Activated T-helper 2 cell treated with anti-CD3 and anti-CD28 coated beads, Interferon-gamma antibody, Interleukin-2, Interleukin-4, amounts not matched to agents 10 μg/mL and 5 μg/mL and 100 μg/mL, durations not matched to agents 14 hours and 24 hours and 36 hours (primary cell): ENCODE measurements at regions not wholly inside any gene's neighbourhood (a gene's known extent, or its start where the extent isn't known, plus 50 kb on each side); places are given as distances from the start of the nearest gene placed in this dataset.

ENCODE experiments used
- DNase-seq: peaks from one replicate; pipeline ENCODE4 v3.0.0; 2021; ENCODE audit warnings: low spot score
- H3K27ac Mint-ChIP-seq: one replicate; pipeline ENCODE4 v1.8.0; 2021; ENCODE audit warnings: mixed read lengths
- H3K27me3 Mint-ChIP-seq: one replicate; pipeline ENCODE4 v1.8.0; 2021; ENCODE audit warnings: low read depth, mixed read lengths
- H3K36me3 Mint-ChIP-seq: one replicate; pipeline ENCODE4 v1.8.0; 2021; ENCODE audit warnings: low read depth, mixed read lengths
- H3K4me1 Mint-ChIP-seq: one replicate; pipeline ENCODE4 v1.8.0; 2021; ENCODE audit warnings: low read depth, mixed read lengths
- H3K4me3 Mint-ChIP-seq: one replicate; pipeline ENCODE4 v1.8.0; 2021; ENCODE audit warnings: low read depth, mild to moderate bottlenecking, moderate library complexity, mixed read lengths
- H3K9me3 Mint-ChIP-seq: one replicate; pipeline ENCODE4 v1.8.0; 2021; ENCODE audit warnings: mixed read lengths
- intact Hi-C: fragments of 100-400 bp; cut with micrococcal nuclease; formaldehyde crosslinking; loops from one replicate; pipeline ENCODE4 v1.15.1; 2023

DNA sequence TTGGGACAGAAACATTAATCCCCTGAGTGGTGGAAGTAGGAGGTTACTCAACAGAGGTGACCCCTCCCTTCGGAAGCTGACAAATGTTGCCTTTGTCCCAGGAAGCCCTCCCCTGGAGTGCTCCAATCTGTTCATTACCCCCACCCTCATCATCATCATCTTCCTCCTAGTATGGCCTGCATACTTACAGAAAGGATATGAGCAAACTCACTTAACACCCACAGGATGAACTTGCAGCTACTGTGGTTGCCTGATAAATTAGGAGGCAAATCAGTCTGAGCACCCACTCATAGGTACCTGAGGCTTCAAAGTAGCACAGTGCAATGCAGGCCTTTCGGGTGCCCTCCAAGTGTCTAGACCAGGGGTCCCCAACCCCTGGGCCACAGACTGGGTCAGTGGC, 236.7 kb upstream of the GATB start:
- no peaks in the 10 kb centered on the region for H3K36me3 Mint-ChIP-seq
- no peak overlapping the region for H3K4me3 Mint-ChIP-seq
- H3K9me3 Mint-ChIP-seq, result peaks cover 4% of the 10 kb centered on the region

DNA sequence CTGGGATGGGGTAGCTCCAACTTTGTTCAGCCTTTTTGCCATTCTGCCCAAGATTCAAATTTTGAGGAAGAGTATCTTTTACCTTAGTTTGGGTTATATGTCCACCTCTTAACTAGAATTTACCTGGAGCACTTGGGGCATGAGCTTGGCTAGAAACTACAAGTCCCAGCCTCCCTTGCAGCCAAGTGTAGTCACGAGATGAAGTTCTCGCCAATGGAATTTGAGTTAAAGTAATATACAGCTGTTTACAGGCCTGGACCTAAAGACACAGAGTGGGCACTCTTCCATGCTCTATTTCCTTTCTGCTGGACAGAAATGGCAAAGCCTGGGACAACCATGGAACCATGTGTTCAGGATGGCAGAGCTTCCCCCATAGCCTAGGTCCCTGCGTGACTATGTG, 233.6 kb upstream of the GATB start:
- H3K27me3 Mint-ChIP-seq, result no peaks in the 10 kb centered on the region
- intact Hi-C loops, result no loop called here
- no peak overlapping the region for H3K4me3 Mint-ChIP-seq
- H3K9me3 Mint-ChIP-seq, result peaks cover 4% of the 10 kb centered on the region
- no peak for DNase-seq
- peaks cover 24% of the 10 kb centered on the region for H3K4me1 Mint-ChIP-seq
- H3K36me3 Mint-ChIP-seq, result no peaks in the 10 kb centered on the region
- H3K27ac Mint-ChIP-seq, result no peak overlapping the region

More for the DNA sequence above, 236.7 kb upstream of the GATB start:
- H3K27ac Mint-ChIP-seq, result no peak overlapping the region
- H3K4me1 Mint-ChIP-seq, result peaks cover 13% of the 10 kb centered on the region
- H3K27me3 Mint-ChIP-seq, result no peaks in the 10 kb centered on the region
- DNase-seq, result no peak
- intact Hi-C loops, result no loop called here

DNA sequence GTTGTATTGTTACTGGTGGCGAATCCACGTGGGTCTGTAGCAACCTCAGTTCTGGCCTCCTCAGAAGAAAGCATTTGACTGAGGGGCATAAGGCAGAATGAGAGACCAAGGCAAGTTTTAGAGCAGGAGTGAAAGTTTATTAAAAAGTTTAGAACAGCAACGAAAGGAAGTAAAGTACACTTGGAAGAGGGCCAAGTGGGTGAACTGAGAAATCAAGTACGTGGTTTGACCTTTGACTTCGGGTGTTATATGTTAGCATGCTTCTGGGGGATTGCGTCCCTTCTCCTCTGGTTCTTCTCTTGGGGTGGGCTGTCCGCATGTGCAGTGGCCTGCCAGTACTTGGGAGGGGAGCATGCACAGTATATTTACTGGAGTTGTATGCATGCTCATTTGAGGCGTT, 232.7 kb upstream of the GATB start:
- Mint-ChIP-seq H3K4me3 (no peak overlapping the region), H3K4me1 (peaks cover 24% of the 10 kb centered on the region), H3K27ac (no peak overlapping the region), H3K27me3 (no peaks in the 10 kb centered on the region), H3K9me3 (peaks cover 4% of the 10 kb centered on the region), H3K36me3 (no peaks in the 10 kb centered on the region)
- intact Hi-C loops, result no loop called here
- DNase-seq, result no peak

DNA sequence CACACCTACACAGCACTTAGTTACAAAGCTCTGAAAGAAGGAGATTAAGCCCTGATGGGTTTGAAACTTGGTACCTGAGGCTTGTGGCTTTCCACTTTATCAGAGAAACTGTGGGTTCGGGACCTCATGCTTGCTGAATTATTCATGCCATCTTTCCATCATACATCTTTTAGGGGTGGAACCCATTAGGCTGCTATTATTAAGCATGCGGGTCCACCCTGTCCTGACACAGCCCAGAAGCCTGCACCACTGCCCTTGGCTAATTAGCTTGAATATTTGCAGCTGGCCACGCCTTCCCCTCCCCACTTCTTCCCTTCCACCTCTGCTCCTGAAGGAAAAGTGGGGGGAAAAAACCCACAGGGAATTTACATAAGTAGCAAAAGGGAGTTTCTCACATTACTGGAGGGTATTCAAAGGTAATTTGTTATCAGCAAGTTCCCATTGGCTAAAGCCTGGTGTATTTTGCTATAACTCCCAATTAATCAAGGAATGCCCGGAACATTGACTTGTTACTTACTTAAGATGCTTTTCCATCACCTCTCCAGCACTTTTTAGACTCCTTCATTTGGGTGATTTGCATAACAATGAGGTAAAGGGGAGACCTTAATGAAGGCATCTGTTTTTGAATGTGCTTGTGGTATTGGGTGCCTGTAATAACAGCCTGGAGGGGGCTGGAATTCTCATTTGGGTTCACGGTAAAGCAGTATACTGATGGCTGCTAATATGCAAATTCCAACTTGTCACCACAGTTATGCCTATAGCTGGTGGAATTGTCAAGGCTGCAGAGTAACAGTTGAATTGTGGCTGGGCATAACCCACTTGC, 231.7 kb upstream of the GATB start:
- Mint-ChIP-seq H3K9me3 (peaks cover 4% of the 10 kb centered on the region), H3K4me3 (no peak overlapping the region), H3K36me3 (no peaks in the 10 kb centered on the region), H3K27me3 (no peaks in the 10 kb centered on the region), H3K27ac (no peak overlapping the region), H3K4me1 (peaks cover 24% of the 10 kb centered on the region)
- DNase-seq, result no peak
- intact Hi-C loops, result no loop called here

DNA sequence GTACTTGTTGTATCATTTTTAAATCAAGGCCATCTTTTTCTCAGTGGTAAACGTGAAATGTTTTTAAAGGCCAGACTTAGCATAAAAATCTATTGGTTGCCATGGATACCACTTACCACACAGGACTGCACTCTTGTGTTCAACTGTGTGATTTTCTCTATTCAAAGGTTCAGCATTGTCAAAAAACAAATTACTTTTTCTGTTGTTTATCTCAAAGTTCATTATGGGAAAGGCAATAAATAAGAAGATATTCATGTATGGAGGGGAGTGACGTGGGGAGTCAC, 231.0 kb upstream of the GATB start:
- H3K36me3 Mint-ChIP-seq, result no peaks in the 10 kb centered on the region
- intact Hi-C loops, result no loop called here
- no peak for DNase-seq
- no peak overlapping the region for H3K4me3 Mint-ChIP-seq
- H3K4me1 Mint-ChIP-seq, result peaks cover 24% of the 10 kb centered on the region
- peaks cover 4% of the 10 kb centered on the region for H3K9me3 Mint-ChIP-seq
- peaks cover 2% of the 10 kb centered on the region for H3K27me3 Mint-ChIP-seq
- no peak overlapping the region for H3K27ac Mint-ChIP-seq

DNA sequence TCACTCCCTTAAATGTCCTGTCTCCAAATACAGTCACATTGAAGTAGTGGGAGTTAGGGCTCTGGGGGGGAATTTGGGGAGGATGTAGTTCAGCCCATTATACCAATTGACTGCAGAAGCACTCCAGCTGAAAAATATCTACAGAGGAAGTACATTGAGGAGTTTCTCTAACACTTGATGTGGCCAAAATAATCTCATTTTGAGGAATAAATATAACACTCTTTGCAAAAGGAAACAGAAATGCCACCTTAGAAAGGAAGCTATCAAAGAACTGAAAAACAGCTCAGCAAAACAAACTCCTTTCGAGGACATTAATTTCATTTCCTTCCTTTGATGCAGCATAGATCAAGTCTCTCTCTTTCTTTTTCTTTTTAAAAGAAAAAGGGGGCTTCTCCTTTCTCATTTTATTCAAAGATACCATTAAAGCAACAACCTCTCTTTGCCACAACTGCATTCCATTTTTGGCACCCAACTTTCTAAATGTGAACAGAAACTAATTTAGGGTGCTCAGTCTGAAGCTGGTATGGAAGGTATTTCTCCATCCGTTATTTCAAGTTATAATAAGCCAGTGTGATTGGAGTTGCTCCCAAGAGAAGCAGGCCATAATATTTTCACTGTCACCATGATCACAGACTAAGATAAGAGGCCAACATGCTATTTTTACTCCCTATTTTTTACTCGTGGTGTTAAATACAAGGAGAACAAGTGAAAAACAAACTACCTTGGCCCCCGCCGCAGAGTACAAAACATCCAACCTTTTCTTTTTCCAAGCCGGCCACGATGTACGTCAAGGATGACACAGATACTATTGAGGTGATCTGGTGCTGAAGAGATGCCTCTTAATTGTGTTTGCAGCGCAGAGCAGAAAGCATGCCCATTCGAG, 230.4 kb upstream of the GATB start:
- Mint-ChIP-seq H3K4me1 (peaks cover 24% of the 10 kb centered on the region), H3K27me3 (peaks cover 4% of the 10 kb centered on the region), H3K4me3 (no peak overlapping the region), H3K27ac (no peak overlapping the region), H3K9me3 (peaks cover 4% of the 10 kb centered on the region), H3K36me3 (no peaks in the 10 kb centered on the region)
- intact Hi-C loops, result no loop called here
- DNase-seq, result no peak

DNA sequence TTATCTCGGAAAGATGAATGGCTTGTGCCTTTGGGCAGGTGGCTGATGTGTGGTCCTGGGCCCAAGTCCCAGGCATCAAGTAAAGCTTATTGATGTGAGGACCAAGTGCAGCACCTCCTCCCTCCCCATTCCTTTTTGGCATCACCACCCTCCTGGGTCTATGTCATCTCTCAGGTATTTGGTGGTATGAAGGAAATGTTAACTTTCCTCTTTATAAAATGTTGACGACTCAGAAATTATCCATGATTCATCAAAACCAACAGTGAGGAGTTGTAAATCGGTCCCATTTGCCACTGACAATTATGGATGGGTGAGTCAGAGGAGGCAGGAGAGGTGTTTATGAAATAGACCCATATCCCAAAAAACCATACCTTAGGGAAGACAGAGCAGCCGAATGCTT, 229.4 kb upstream of the GATB start:
- Mint-ChIP-seq H3K27ac (no peak overlapping the region), H3K4me3 (no peak overlapping the region), H3K4me1 (peaks cover 24% of the 10 kb centered on the region), H3K27me3 (peaks cover 4% of the 10 kb centered on the region), H3K36me3 (no peaks in the 10 kb centered on the region), H3K9me3 (peaks cover 3% of the 10 kb centered on the region)
- DNase-seq, result no peak
- intact Hi-C loops, result no loop called here

DNA sequence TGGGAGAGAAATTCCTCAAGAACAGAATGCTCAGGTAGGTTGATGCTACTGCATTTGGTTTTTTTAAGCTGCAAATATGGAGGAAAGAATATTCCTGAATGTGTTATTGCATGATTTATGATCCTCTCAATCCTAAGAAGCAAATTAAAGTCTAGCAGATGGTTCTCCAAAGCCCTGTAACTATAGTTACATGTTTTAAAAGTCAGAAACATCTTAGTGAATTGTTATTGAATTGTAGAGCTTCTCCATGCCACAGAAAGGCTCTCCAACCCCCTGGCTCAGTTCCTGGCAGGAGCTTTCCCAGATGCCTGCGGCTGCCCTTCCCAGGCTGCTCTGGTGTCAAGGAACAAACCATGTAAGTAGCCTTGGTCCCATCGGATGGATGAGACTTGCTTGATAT, 227.8 kb upstream of the GATB start:
- Mint-ChIP-seq H3K27ac (no peak overlapping the region), H3K4me1 (peaks cover 18% of the 10 kb centered on the region), H3K27me3 (peaks cover 4% of the 10 kb centered on the region), H3K9me3 (no peaks in the 10 kb centered on the region), H3K36me3 (no peaks in the 10 kb centered on the region), H3K4me3 (no peak overlapping the region)
- DNase-seq, result no peak
- intact Hi-C loops, result no loop called here

DNA sequence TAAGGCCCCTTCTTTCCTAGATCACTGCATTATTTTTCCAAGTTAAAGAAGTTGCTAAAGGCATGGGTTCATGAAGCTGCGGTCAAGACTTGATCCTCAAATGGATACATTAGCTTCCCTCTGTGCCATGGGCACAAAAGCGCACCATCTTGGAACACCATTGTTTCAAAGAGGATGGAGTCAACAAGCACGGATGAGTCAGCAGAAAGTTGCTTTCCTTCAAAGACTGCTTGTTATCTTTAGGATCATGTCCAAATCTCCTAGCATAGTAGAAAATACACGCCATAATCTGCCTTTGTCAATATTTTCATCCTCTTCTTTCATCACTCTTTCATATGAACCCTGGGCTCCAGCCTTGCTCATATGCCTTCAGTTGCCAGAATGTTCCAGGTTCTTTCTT, 226.8 kb upstream of the GATB start:
- Mint-ChIP-seq H3K4me1 (peaks cover 12% of the 10 kb centered on the region), H3K36me3 (no peaks in the 10 kb centered on the region), H3K9me3 (no peaks in the 10 kb centered on the region), H3K4me3 (no peak overlapping the region), H3K27ac (no peak overlapping the region), H3K27me3 (peaks cover 4% of the 10 kb centered on the region)
- intact Hi-C loops, result no loop called here
- no peak for DNase-seq

DNA sequence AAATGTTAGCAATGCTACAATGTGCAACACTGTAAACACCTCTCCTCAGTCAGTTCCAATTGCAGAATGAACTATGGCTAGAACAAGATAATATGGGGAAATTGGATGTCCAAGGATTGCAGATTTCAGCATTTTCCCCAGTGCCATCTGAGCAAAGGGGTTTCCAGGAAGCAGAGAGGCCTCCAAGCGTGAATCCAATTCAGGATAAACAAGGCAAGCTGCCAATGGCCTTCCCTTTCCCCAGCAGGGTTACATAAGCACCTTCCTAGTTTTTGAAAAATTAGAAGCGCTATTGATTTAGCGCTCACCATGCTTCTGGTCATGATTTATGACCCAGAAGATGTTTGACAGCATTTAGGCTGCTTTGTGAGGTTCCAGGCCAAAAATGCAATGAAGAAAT, 223.0 kb upstream of the GATB start:
- DNase-seq, result no peak
- H3K27me3 Mint-ChIP-seq, result peaks cover 4% of the 10 kb centered on the region
- no peaks in the 10 kb centered on the region for H3K36me3 Mint-ChIP-seq
- no peaks in the 10 kb centered on the region for H3K4me1 Mint-ChIP-seq
- H3K27ac Mint-ChIP-seq, result no peak overlapping the region
- intact Hi-C loops, result no loop called here
- peaks cover 6% of the 10 kb centered on the region for H3K9me3 Mint-ChIP-seq
- H3K4me3 Mint-ChIP-seq, result no peak overlapping the region

DNA sequence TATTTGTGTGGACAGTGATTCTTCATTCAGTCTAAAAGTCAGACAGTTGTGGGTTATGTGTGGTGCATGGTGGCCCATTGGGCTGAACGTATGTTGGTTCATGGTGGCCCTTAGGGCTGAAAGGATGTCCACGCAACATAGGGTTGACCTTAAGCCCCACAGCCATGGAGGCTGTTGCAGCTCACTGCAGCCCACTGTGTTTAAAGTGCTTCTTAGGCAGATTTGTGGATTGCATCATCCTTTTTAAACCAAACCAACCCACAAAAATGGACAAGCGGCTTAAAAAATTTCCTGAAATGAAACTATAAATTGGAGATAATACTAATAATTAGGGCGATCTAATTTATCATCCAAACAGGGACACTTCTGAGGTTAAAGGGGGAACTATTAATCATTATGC, 219.0 kb upstream of the GATB start:
- peaks cover 32% of the 10 kb centered on the region for H3K9me3 Mint-ChIP-seq
- no peak overlapping the region for H3K27ac Mint-ChIP-seq
- intact Hi-C loops, result no loop called here
- no peaks in the 10 kb centered on the region for H3K36me3 Mint-ChIP-seq
- DNase-seq, result no peak
- no peak overlapping the region for H3K4me3 Mint-ChIP-seq
- H3K4me1 Mint-ChIP-seq, result no peaks in the 10 kb centered on the region
- H3K27me3 Mint-ChIP-seq, result no peaks in the 10 kb centered on the region

DNA sequence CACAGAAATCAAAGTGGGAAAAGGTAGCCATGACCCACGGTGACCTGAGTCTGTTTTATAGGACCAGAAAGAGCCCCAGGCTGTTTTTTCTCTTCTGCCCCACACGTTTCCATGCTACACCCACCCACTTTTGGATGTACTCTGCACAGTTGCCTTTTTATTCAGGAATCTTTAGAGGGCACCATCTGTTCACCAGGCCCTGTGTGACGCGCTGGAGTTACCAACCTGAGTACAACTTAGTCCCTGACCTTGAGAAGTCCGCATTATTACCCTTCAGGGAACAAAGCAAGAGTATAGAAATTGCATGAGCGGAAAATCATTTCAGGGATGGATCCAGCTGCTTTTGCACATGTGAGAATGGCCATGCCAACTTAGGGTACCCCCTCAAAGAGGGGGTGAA, 207.8 kb upstream of the GATB start:
- no peaks in the 10 kb centered on the region for H3K36me3 Mint-ChIP-seq
- no peak overlapping the region for H3K4me3 Mint-ChIP-seq
- H3K9me3 Mint-ChIP-seq, result no peaks in the 10 kb centered on the region
- H3K27me3 Mint-ChIP-seq, result peaks cover 6% of the 10 kb centered on the region
- no peak overlapping the region for H3K27ac Mint-ChIP-seq
- DNase-seq, result no peak
- intact Hi-C loops, result no loop called here
- no peaks in the 10 kb centered on the region for H3K4me1 Mint-ChIP-seq

DNA sequence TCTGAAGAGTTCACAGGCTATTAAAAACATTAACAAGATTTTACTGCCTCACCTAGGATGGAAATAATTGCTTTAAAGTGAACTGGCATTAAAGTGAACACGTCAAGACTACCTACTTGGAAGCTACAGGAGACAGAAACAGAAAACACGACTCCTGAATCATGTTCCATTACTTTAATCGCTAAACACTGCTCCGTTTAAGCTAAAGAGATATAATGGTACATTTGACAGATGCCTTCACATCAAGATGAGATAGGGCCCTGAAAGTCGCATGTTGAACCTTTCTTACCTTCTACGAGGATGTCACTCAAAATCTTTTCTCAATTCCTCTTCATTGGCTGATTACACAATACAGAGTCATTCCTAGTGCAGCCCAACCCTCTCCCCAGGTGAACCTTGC, 206.3 kb upstream of the GATB start:
- no peak for DNase-seq
- intact Hi-C loops, result no loop called here
- H3K36me3 Mint-ChIP-seq, result no peaks in the 10 kb centered on the region
- H3K4me1 Mint-ChIP-seq, result no peaks in the 10 kb centered on the region
- no peak overlapping the region for H3K4me3 Mint-ChIP-seq
- peaks cover 12% of the 10 kb centered on the region for H3K27me3 Mint-ChIP-seq
- H3K9me3 Mint-ChIP-seq, result peaks cover 4% of the 10 kb centered on the region
- no peak overlapping the region for H3K27ac Mint-ChIP-seq
